ENCODE measurements at regions not wholly inside any gene's neighbourhood (a gene's known extent, or its start where the extent isn't known, plus 50 kb on each side); places are given as distances from the start of the nearest gene placed in this dataset.

- TF ChIP-seq, protein P1, sequence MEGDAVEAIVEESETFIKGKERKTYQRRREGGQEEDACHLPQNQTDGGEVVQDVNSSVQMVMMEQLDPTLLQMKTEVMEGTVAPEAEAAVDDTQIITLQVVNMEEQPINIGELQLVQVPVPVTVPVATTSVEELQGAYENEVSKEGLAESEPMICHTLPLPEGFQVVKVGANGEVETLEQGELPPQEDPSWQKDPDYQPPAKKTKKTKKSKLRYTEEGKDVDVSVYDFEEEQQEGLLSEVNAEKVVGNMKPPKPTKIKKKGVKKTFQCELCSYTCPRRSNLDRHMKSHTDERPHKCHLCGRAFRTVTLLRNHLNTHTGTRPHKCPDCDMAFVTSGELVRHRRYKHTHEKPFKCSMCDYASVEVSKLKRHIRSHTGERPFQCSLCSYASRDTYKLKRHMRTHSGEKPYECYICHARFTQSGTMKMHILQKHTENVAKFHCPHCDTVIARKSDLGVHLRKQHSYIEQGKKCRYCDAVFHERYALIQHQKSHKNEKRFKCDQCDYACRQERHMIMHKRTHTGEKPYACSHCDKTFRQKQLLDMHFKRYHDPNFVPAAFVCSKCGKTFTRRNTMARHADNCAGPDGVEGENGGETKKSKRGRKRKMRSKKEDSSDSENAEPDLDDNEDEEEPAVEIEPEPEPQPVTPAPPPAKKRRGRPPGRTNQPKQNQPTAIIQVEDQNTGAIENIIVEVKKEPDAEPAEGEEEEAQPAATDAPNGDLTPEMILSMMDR (IDR thresholded peaks at IDR 0.05) = no peak
- TF ChIP-seq POLR2A (IDR thresholded peaks at IDR 0.05) = no peak
Measured at GRCh38 chr21:31442339-31442738, 98.3 kb upstream of the TIAM1 start.
